Embryonic facial prominence (tissue), 1 donor: ENCODE measurements at regions not wholly inside any gene's neighbourhood (a gene's known extent, or its start where the extent isn't known, plus 50 kb on each side); places are given as distances from the start of the nearest gene placed in this dataset.
"Not testable (repeated sequence)": the region's sequence is repeated elsewhere in the genome, so short reads cannot be mapped to it uniquely, and the experiment has no call there.

Experiments
- DNase-seq: peaks from one replicate; pipeline ENCODE4 v3.0.0-alpha.2; 2016; ENCODE audit errors: extremely low spot score

GRCh38 chr9:22508354-22508753 lies 61.7 kb downstream of the DMRTA1 start:
- DNase-seq: not testable (repeated sequence)

GRCh38 chr9:22508790-22509189 lies 62.2 kb downstream of the DMRTA1 start:
- DNase-seq: no peak

- no peak for DNase-seq
These were observed 65.9 kb downstream of the DMRTA1 start for GRCh38 chr9:22512495-22512894.

DNA sequence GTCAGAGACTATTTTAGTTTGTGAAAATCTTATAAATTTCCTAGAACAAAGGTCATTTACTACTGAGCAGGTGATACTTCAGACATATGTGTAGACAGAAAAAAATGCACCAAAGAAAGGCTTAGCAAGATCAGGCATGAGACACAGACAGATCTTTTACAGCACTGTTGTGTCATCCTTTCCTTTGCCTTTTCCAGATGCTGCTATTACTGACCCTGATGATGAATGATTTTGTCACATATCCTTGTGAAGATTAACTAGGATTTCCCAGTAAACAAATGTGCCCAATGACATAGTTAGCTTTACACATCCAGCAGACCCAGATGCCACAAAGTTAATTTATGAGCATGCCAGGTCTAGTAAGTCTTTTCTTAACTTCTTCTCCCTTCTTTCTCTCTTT lies 68.2 kb downstream of the DMRTA1 start:
- no peak for DNase-seq

GRCh38 chr9:22522206-22522740 lies 75.6 kb downstream of the DMRTA1 start:
- no peak for DNase-seq

- DNase-seq: no peak
These were observed 81.9 kb downstream of the DMRTA1 start for GRCh38 chr9:22528485-22528884.

GRCh38 chr9:22529426-22530199 lies 83.0 kb downstream of the DMRTA1 start:
- DNase-seq: no peak

GRCh38 chr9:22535780-22536179 lies 89.2 kb downstream of the DMRTA1 start:
- DNase-seq: no peak

DNA sequence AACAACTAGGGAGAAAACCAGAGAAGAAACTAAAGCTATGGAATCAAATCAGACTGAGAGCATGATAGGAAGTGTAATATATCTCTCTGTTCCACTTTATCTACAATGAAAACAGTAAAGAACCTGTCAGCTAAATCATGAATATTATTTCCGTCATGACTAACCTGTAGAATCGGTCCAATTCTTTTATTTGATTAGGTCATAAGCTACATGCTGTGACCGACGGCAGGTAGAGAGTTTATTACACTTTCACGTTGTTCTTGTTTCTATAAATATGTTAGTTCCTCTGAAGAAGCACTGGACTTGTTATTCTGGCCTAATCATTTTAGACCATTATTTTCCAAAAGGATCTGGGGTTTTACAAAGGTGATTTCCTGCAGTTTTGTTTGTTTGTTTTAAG lies 91.1 kb downstream of the DMRTA1 start:
- no peak for DNase-seq

DNA sequence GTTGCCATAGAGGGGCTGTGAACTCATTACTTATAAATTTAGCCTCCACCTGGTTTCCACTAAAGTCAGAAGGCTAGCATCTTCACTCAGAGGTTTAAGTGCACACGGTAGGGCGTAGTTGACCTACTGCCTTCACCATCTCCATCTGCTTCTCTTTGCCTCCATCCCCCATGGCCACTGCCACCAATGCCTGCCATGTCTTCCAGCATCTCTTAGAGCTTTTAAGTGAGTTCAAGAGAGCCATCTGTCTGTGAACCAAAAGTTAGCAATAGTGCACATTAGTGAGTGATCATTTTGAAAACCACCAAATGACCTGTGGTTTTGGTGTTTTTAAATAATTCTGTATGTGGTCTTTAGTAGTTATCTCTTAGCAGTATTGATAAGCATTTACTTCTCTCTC lies 102.0 kb downstream of the DMRTA1 start:
- no peak for DNase-seq

DNA sequence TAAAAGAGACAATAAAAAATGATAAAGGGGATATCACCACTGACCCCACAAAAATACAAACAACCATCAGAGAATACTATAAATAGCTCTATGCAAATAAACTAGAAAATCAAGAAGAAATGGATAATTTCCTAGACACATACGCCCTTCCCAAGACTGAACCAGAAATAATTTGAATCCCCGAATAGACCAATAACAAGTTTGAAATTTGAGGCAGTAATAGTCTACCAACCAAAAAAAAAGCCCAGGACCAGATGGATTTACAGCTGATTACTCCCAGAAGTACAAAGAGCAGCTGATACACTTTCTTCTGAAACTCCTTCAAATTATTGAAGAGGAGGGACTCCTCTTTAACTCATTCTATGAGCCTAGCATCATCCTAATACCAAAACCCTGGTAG lies 128.1 kb downstream of the DMRTA1 start:
- no peak for DNase-seq

- no peak for DNase-seq
These were observed 134.2 kb downstream of the DMRTA1 start for GRCh38 chr9:22580788-22581187.

DNA sequence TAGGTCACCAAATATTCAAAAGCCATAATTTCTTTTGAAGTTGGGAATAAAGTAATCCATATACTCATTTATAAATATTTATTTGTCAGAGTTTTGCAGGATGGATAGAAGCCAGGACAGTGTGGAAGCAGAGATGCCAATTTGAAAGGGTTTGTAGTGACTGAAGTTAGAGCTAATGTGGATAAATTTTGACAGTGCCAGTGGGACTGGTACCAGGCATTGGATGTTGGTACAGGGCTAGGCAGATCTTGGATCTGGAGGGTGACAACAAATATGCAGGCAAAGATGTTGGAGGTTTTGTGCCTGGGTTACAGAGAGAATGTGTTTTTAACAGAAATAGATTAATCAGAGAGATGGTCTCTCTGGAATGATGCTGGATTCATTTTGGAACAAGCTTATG lies 135.6 kb downstream of the DMRTA1 start:
- DNase-seq: no peak

GRCh38 chr9:22588918-22589317 lies 142.3 kb downstream of the DMRTA1 start:
- DNase-seq: no peak

DNA sequence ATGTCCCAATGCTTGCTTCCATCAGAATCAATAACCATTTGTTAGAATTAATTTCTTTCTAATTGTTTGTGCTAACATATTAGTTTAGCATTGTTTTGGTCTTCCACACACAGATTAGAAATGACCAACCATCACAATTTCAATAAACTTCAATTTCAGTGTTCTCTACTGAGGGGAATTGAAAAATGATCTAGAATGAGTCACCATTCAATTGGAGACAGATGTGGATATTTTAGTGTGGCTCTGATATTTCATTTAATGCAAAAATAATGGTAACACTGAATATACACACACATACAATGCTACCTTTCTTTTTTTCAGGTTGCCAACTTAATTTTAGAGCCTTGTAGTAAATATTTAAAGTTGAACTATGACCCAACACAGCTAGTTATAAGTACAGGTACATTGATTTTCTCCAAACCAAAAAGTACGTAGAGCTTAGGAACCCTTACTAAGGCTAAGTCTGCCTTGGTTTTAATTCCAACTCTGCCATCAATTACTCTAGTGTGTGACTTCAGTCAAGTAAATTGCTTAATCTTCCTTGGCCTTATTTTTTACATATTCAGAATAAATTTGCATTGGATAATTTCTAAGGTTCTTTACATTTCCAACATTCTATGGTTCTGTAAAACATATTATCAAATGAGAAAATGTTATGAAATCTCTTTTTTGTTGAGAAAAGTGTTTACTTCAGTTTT lies 143.9 kb downstream of the DMRTA1 start:
- no peak for DNase-seq

- no peak for DNase-seq
These were observed 149.2 kb downstream of the DMRTA1 start for GRCh38 chr9:22595805-22596204.

DNA sequence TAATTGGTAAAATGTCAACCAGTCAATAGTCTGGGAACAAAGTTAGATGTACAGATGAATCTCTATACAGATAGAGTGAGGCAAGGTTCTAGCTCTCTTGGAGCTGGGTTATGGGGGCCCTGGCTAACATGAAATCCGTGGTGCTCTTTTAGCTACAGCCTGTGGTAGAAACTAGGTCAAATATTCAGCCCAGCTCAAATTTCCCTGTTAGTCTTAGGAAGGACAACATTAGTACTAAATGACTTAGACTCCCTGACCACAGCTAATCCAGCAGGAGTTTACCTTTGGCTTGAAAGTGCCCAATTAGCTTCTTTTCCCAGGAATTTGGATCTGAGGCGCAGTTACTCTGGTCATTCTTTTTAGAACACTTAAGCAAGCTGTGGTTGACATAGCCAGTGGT lies 170.5 kb downstream of the DMRTA1 start:
- no peak for DNase-seq

GRCh38 chr9:22622815-22623214 lies 176.2 kb downstream of the DMRTA1 start:
- no peak for DNase-seq

- no peak for DNase-seq
These were observed 176.6 kb downstream of the DMRTA1 start for GRCh38 chr9:22623236-22623635.

DNA sequence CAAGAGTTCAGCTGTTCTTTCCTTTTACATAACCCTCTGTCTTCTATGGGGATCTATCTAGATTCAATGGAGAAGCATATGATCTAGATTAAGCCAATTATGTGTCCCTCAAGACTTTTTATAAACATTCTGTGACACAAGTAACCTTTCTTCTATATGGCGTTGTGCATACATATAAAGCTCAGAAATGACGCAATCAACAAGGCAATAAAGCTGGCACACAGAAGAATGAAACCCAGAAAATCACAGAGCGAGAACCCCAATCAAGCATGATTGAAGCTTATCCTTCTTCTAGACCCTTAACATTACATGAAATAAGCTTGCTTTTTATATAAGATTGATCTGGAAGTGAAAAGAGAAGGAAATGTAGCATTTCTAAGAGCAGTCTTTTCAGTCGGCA lies 178.9 kb downstream of the DMRTA1 start:
- DNase-seq: no peak

DNA sequence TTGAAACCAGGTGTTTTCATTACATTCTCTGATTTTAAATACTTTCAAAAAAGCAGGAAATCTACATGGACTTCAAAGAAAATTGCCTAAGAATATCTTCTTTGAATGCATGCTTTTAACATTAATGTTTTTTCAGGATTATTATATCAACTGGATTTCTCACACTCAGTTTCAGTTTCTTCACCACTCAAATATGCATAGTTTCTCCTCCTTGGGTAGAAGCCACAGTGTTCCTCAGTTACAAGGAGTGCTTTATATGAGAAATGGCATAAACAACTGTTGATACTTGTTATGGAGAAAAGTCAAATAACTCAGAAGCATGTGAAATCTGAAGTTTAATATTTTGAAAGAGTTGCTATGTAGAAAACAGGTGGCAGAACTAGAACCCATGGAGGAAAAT lies 196.9 kb downstream of the DMRTA1 start:
- no peak for DNase-seq

GRCh38 chr9:22645893-22646292 lies 199.3 kb downstream of the DMRTA1 start:
- no peak for DNase-seq

DNA sequence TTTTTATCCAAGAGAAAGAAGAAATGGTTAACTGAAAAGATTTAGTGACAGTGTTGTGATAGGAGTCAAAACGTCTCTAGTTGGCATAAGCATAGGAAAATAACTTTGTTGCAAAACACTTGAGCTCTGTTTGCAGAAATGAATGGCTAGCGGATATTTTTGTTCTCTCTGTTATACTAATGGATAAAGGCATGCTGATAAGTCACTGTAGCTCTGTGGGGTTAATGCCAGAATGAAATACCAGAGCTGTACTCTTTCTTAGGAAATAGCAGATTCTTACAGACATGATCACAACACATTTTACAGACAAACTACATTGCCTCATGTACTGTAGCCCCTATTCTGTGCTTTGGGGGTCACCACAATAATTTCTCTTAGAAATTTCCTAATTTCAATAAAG lies 202.8 kb downstream of the DMRTA1 start:
- DNase-seq: no peak
